ENCODE measurements at regions not wholly inside any gene's neighbourhood (a gene's known extent, or its start where the extent isn't known, plus 50 kb on each side); places are given as distances from the start of the nearest gene placed in this dataset.

DNA sequence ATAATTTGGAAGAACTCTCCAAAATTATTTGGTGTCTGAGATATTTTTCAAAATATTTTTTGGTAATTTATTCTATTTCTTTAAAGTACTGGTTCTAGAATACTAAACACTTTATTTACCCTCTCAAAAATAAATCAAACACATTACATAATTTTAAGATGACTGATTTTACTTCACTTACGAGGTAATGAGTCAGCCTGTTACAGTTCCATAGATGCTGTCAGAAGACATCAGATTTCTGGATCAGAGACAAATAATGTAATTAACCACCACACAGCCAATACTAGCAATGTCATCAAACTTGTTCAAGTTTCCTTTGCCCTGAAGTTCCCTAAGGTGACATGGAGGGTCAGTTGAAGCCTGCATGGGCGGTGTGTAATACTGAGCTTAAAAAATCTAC lies 106.1 kb upstream of the CDH9 start:
- TF ChIP-seq, protein P1, sequence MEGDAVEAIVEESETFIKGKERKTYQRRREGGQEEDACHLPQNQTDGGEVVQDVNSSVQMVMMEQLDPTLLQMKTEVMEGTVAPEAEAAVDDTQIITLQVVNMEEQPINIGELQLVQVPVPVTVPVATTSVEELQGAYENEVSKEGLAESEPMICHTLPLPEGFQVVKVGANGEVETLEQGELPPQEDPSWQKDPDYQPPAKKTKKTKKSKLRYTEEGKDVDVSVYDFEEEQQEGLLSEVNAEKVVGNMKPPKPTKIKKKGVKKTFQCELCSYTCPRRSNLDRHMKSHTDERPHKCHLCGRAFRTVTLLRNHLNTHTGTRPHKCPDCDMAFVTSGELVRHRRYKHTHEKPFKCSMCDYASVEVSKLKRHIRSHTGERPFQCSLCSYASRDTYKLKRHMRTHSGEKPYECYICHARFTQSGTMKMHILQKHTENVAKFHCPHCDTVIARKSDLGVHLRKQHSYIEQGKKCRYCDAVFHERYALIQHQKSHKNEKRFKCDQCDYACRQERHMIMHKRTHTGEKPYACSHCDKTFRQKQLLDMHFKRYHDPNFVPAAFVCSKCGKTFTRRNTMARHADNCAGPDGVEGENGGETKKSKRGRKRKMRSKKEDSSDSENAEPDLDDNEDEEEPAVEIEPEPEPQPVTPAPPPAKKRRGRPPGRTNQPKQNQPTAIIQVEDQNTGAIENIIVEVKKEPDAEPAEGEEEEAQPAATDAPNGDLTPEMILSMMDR (IDR thresholded peaks at IDR 0.05), result no peak
- TF ChIP-seq POLR2A (IDR thresholded peaks at IDR 0.05) (no peak), POLR2AphosphoS5 (IDR thresholded peaks at IDR 0.05; ENCODE audit: insufficient read depth in 1 of 2, low read depth in 1 of 2) (no peak)
